ENCODE measurements at regions not wholly inside any gene's neighbourhood (a gene's known extent, or its start where the extent isn't known, plus 50 kb on each side); places are given as distances from the start of the nearest gene placed in this dataset.

DNA sequence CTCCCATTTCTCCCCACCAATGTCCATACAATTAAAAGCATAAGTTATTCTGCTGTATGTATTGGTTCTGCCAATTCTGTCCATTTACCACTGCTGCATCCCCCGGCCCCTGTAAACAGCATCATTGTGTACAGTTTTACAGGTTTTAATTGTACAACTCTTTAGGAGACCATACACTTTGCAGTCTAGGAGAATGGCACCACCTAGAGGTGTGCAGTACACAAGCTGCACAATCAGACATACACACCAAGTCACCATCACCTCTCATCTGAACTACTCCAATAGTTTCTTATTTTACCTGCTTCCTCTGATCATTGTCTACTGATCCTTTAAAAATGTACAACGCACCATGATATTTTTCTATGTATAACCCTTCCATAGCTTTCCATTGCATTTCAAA is 855.9 kb upstream of the KLHL1 start:
- H3K4me3 ChIP-seq (ENCODE audit: low read length) = no peak overlapping the region
- peak; percentile 37 for DNase-seq (ENCODE audit: low read depth)
- TF ChIP-seq CTCF (IDR thresholded peaks at IDR 0.05; ENCODE audit: insufficient read depth, low read depth, low read length, missing control alignments) = peak; percentile 52

DNA sequence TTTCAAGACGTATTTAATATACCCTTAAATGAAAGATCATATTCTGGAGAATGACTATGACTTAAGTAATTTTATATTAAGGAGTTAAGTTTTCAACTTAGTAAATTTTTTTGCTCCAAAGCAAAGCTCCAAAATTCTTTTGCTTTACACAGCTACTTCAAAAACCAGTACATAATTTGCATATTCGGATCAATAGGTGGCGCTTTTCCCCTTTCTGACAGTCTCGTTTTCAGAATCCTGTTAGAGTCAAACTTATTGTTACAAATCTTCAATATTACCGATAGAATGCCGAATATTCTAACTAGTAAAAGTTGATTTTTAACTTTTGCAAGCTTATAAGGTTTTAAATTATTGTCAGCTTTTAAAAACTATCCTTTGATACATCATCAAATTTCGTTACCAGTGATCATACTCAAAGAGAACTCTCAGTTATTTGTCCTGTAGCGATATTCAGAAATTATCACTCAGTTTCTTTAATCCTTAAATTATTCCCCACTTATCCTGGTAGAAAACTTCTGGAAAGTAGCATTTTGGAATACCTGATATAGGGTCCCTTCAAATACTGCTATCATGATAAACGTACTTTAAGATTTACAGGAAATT is 852.7 kb upstream of the KLHL1 start:
- H3K4me3 ChIP-seq (ENCODE audit: low read length) = no peak overlapping the region
- TF ChIP-seq CTCF (IDR thresholded peaks at IDR 0.05; ENCODE audit: insufficient read depth, low read depth, low read length, missing control alignments) = peak; percentile 66
- DNase-seq (ENCODE audit: low read depth) = peak; percentile 50

DNA sequence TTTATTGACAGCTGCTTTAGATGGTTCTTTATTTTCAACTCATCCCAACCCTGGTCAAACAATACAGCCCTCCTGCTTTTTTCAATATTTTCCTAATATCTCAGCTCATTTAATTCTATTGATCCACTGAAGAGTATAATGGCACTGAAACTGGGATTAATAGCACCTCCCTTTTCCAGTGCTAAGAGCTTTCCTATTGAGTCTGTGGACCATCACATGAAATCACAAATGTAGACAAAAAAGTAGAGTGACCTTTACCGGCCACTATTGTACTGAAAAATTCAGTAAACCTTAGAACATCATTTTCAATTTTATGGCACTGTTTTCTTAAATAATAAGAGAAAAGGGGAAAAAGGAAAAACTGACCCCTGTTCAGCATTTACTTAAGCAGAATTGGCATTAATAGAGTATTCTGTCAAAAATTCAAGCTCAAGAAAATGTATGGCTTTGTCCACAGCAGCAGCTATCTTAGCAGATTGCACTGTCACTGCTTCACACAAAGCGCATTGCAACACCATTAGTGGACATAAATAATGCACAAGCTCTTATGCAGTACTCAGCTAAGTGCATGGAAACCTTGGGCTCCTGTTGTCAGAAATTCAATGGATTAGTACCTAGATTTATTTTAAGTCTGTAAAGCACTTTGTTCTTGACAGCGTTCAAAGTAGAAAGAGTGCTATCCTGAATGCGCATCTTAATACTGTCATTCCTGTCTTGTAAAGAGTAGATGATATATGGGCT is 851.0 kb upstream of the KLHL1 start:
- no peak for TF ChIP-seq CTCF (IDR thresholded peaks at IDR 0.05; ENCODE audit: insufficient read depth, low read depth, low read length, missing control alignments)
- peak; percentile 5 for DNase-seq (ENCODE audit: low read depth)

DNA sequence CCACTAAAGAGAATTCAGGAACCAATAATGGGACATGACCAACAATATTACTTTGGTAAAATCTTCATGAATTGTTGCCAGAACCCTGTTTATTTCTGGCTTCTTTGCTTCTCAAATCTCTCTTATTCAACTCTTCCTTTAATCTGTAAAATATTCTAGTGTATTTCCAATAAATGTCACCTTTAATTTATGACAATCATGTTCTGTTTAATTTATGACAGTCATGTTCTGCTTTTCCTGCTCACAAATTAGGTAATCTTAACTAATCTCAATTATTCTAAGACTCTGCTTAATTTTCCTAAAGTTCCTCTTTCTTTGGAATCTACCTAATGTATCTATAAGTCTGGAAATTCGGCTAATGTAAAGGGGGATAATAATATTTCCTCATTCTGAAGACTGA is 847.6 kb upstream of the KLHL1 start:
- DNase-seq (ENCODE audit: low read depth) = no peak
- TF ChIP-seq CTCF (IDR thresholded peaks at IDR 0.05; ENCODE audit: insufficient read depth, low read depth, low read length, missing control alignments) = no peak
- H3K4me3 ChIP-seq (ENCODE audit: low read length) = no peak overlapping the region

More for the DNA sequence above, 851.0 kb upstream of the KLHL1 start:
- H3K4me3 ChIP-seq (ENCODE audit: low read length) = no peak overlapping the region

DNA sequence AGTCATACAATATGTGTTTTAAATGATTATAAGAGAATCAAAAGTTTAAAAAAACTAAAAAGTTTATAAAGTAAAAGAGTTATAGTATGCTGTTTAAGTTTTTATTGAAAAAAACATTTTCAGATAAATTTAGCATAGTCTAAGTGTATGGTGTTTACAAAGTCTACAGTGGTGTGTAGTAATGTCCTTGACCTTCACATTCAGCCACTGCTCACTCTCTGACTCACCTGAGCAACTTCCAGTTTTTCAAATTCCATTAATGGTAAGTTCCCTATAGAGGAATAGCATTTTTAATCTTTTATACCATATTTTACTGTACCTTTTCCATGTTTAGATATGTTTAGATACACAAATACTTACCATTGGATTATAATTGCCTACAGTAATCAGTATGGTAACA is 842.4 kb upstream of the KLHL1 start:
- H3K4me3 ChIP-seq (ENCODE audit: low read length) = no peak overlapping the region
- no peak for TF ChIP-seq CTCF (IDR thresholded peaks at IDR 0.05; ENCODE audit: insufficient read depth, low read depth, low read length, missing control alignments)
- peak; percentile 12 for DNase-seq (ENCODE audit: low read depth)

DNA sequence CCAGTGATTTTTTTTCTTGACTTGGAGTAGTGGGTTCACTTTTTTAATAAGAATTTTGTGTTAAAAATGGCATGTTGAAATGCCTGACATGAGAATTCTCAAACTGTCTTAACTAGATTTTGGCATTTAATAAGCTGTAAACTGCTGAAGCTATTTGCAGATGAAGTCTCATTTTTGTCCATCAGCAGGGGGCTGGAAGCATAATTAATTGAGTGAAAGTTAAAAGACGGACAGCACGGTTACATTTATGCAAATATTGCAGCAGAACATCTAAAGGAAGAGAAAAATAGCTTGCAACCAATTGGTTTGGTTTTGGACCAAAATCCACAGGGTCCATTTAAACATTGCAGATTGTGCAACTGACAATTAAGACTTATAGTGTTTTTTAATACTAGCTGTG is 837.3 kb upstream of the KLHL1 start:
- no peak for DNase-seq (ENCODE audit: low read depth)
- no peak for TF ChIP-seq CTCF (IDR thresholded peaks at IDR 0.05; ENCODE audit: insufficient read depth, low read depth, low read length, missing control alignments)
- H3K4me3 ChIP-seq (ENCODE audit: low read length) = no peak overlapping the region

DNA sequence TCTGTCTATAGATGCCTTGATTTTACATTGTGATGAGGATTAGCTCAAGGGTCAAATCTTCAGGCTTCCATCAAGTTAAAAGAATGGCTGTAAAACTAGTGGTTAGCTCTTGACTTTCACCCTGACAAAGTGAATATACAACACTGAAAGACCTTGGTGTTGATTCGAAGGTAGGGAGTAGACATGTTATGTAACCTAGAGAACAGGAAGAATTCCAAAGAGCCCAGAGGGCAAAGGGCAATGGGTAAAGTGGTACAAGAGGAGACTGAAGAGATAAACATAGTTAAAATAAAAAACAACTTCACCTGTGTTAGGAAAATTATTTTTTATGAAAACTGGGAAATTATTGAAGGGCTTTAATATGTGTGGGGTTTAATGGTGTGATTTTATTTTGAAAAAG is 833.2 kb upstream of the KLHL1 start:
- no peak for TF ChIP-seq CTCF (IDR thresholded peaks at IDR 0.05; ENCODE audit: insufficient read depth, low read depth, low read length, missing control alignments)
- no peak for DNase-seq (ENCODE audit: low read depth)
- no peak overlapping the region for H3K4me3 ChIP-seq (ENCODE audit: low read length)
